SK-N-SH (cell line): ENCODE measurements at regions not wholly inside any gene's neighbourhood (a gene's known extent, or its start where the extent isn't known, plus 50 kb on each side); places are given as distances from the start of the nearest gene placed in this dataset.

Experiments
- CTCF ChIA-PET: fragments of 300-600, 350-600 bp; formaldehyde crosslinking; extraction: SDS; loops from one replicate; lab custom pipeline; 2021; lab: Yijun Ruan, JAX
- POLR2A ChIA-PET: fragments of 350-600 bp; sonication (Branson Sonifier 250); formaldehyde crosslinking; extraction: SDS; loops from one replicate; lab custom pipeline; 2020; ENCODE audit warnings: antibody characterized with exemption, inconsistent platforms; lab: Yijun Ruan, JAX
- DNase-seq: peaks from one replicate; pipeline ENCODE4 v3.0.0; 2012
- H2AFZ ChIP-seq: fragments of 200-600 bp; sonication (generic); 2 replicates; pipeline ENCODE4 v1.8.1; 2016; ENCODE audit warnings: antibody characterized with exemption, mild to moderate bottlenecking, low read depth
- H3F3A ChIP-seq: fragments of 200-600 bp; sonication (generic); replicated peaks from 2 replicates; pipeline ENCODE3; 2016; ENCODE audit warnings: antibody characterized with exemption, mild to moderate bottlenecking; ENCODE audit not compliant: insufficient read depth
- H3K27ac ChIP-seq, 2 experiments: fragments of 200-500 bp in 1 of 2; fragments of 200-600 bp in 1 of 2; sonication (Bioruptor generic) in 1 of 2; sonication (generic), shearing (Covaris generic) in 1 of 2; 2 replicates each; pipeline versions ENCODE4 v1.5.1 to v1.6.1; 2014 to 2016; ENCODE audit warnings: low read depth in 2 of 2, inconsistent platforms in 1 of 2, low read length in 1 of 2, mild to moderate bottlenecking in 1 of 2, mixed read lengths in 1 of 2
- H3K27me3 ChIP-seq: fragments of 200-600 bp; sonication (generic), shearing (Covaris generic); 2 replicates; pipeline ENCODE4 v1.6.1; 2016; ENCODE audit warnings: mixed run types; ENCODE audit not compliant: insufficient read depth
- H3K36me3 ChIP-seq, 2 experiments: fragments of 200-500 bp in 1 of 2; fragments of 200-600 bp in 1 of 2; sonication (Bioruptor generic) in 1 of 2; sonication (generic) in 1 of 2; replicated peaks in 1 of 2; 2 replicates each; pipeline versions ENCODE3 to v1.5.1; 2014 to 2016; ENCODE audit warnings: low read length in 1 of 2, mild to moderate bottlenecking in 1 of 2; ENCODE audit not compliant: insufficient read depth in 2 of 2, control insufficient read depth in 1 of 2
- H3K4me1 ChIP-seq, 2 experiments: fragments of 200-500 bp in 1 of 2; fragments of 200-600 bp in 1 of 2; sonication (Bioruptor generic) in 1 of 2; sonication (generic), shearing (Covaris generic) in 1 of 2; 2 replicates each; pipeline versions ENCODE4 v1.5.1 to v1.6.1; 2014 to 2016; ENCODE audit warnings: low read depth in 1 of 2, low read length in 1 of 2, mixed run types in 1 of 2; ENCODE audit not compliant: insufficient read depth in 2 of 2, control insufficient read depth in 1 of 2
- H3K4me2 ChIP-seq: fragments of 200-600 bp; sonication (generic), shearing (Covaris generic); 2 replicates; pipeline ENCODE4 v1.6.1; 2017; ENCODE audit warnings: mixed run types
- H3K4me3 ChIP-seq, 2 experiments: fragments of 200-500 bp in 1 of 2; fragments of 200-600 bp in 1 of 2; sonication (Bioruptor generic) in 1 of 2; sonication (generic), shearing (Covaris generic) in 1 of 2; 2 replicates each; pipeline versions ENCODE4 v1.5.1 to v1.8.1; 2014 to 2016; ENCODE audit warnings: low read depth in 2 of 2, inconsistent platforms in 1 of 2, low read length in 1 of 2, mild to moderate bottlenecking in 1 of 2, mixed read lengths in 1 of 2, moderate library complexity in 1 of 2
- H3K79me2 ChIP-seq: fragments of 200-600 bp; sonication (generic); 2 replicates; pipeline ENCODE4 v1.8.1; 2017; ENCODE audit warnings: mild to moderate bottlenecking; ENCODE audit not compliant: insufficient read depth
- H3K9ac ChIP-seq: fragments of 200-600 bp; sonication (generic); 2 replicates; pipeline ENCODE4 v1.6.1; 2017; ENCODE audit warnings: mixed run types
- H3K9me2 ChIP-seq: fragments of 200-600 bp; sonication (generic); 2 replicates; pipeline ENCODE4 v1.6.1; 2017; ENCODE audit warnings: mixed run types
- H3K9me3 ChIP-seq: fragments of 200-600 bp; sonication (generic); 2 replicates; pipeline ENCODE4 v1.6.1; 2017; ENCODE audit warnings: mixed run types, mild to moderate bottlenecking, moderate library complexity
- H4K20me1 ChIP-seq: fragments of 200-600 bp; sonication (generic); 2 replicates; pipeline ENCODE4 v1.6.1; 2017; ENCODE audit warnings: mild to moderate bottlenecking, mixed run types; ENCODE audit not compliant: insufficient read depth
- CTCF ChIP-seq: fragments of 200-600 bp; sonication (generic); IDR thresholded peaks from 2 replicates; pipeline ENCODE4 v1.6.1; 2017; ENCODE audit warnings: antibody characterized with exemption, mild to moderate bottlenecking, moderate library complexity
- ELF1 ChIP-seq: IDR thresholded peaks from 2 replicates; pipeline ENCODE4 v1.4.0; 2012
- EP300 ChIP-seq, 2 experiments: IDR thresholded peaks; 2 replicates each; pipeline versions ENCODE4 v1.4.0 to v1.6.1; 2012; ENCODE audit warnings: borderline replicate concordance in 1 of 2, low read depth in 1 of 2, low read length in 1 of 2
- EZH2phosphoT487 ChIP-seq: fragments of 200-600 bp; sonication (generic); IDR thresholded peaks from 2 replicates; pipeline ENCODE4 v1.6.1; 2017; ENCODE audit warnings: low read depth, mixed run types, mild to moderate bottlenecking, antibody characterized with exemption, moderate library complexity, borderline replicate concordance
- FOSL2 ChIP-seq: IDR thresholded peaks from 2 replicates; pipeline ENCODE4 v1.4.0; 2012; ENCODE audit warnings: low read depth, mild to moderate bottlenecking, moderate library complexity, borderline replicate concordance
- FOXJ3 ChIP-seq: sonication (generic); formaldehyde crosslinking; IDR thresholded peaks from 2 replicates; pipeline ENCODE4 v1.5.1; 2020; ENCODE audit warnings: mild to moderate bottlenecking, missing genetic modification reagents
- FOXM1 ChIP-seq: IDR thresholded peaks from 2 replicates; pipeline ENCODE4 v1.4.0; 2012; ENCODE audit warnings: low read depth, mild to moderate bottlenecking
- IRF3 ChIP-seq: fragments of 150-350 bp; IDR thresholded peaks from 2 replicates; pipeline ENCODE4 v1.6.1; 2016; ENCODE audit warnings: mild to moderate bottlenecking, low read depth, low read length
- JUND ChIP-seq: IDR thresholded peaks from 2 replicates; pipeline ENCODE4 v1.4.0; 2012
- MEF2A ChIP-seq: IDR thresholded peaks from 2 replicates; pipeline ENCODE4 v1.4.0; 2012; ENCODE audit warnings: low read depth, borderline replicate concordance
- NFIC ChIP-seq: IDR thresholded peaks from 2 replicates; pipeline ENCODE4 v1.4.0; 2012; ENCODE audit warnings: borderline replicate concordance
- POLR2AphosphoS5 ChIP-seq: IDR thresholded peaks from 2 replicates; pipeline ENCODE4 v1.6.1; 2012; ENCODE audit warnings: low read depth, low read length
- RAD21 ChIP-seq: IDR thresholded peaks from 2 replicates; pipeline ENCODE4 v1.6.1; 2012; ENCODE audit warnings: mild to moderate bottlenecking, low read length
- RCOR1 ChIP-seq: fragments of 150-350 bp; IDR thresholded peaks from 2 replicates; pipeline ENCODE4 v1.6.1; 2017; ENCODE audit warnings: antibody characterized with exemption, low read length
- RFX5 ChIP-seq: IDR thresholded peaks from 2 replicates; pipeline ENCODE4 v1.6.1; 2012; ENCODE audit warnings: mild to moderate bottlenecking, improper control_type of control experiment, low read length
- RXRA ChIP-seq: IDR thresholded peaks from 2 replicates; pipeline ENCODE4 v1.4.0; 2012; ENCODE audit warnings: low read depth, mild to moderate bottlenecking, borderline replicate concordance
- SIN3A ChIP-seq: IDR thresholded peaks from 2 replicates; pipeline ENCODE4 v1.6.1; 2012; ENCODE audit warnings: low read depth, mild to moderate bottlenecking, low read length, moderate library complexity, borderline replicate concordance
- TAF1 ChIP-seq: IDR thresholded peaks from 2 replicates; pipeline ENCODE4 v1.6.1; 2012; ENCODE audit warnings: low read depth, mild to moderate bottlenecking, low read length, moderate library complexity, borderline replicate concordance
- TEAD4 ChIP-seq: IDR thresholded peaks from 2 replicates; pipeline ENCODE4 v1.4.0; 2012; ENCODE audit warnings: mild to moderate bottlenecking, borderline replicate concordance; ENCODE audit not compliant: insufficient read depth
- USF1 ChIP-seq: IDR thresholded peaks from 2 replicates; pipeline ENCODE4 v1.4.0; 2012; ENCODE audit warnings: low read depth, borderline replicate concordance
- USF2 ChIP-seq: fragments of 150-350 bp; IDR thresholded peaks from 2 replicates; pipeline ENCODE4 v1.6.1; 2017; ENCODE audit warnings: antibody characterized with exemption, low read length, low read depth, borderline replicate concordance
- YY1 ChIP-seq: IDR thresholded peaks from 2 replicates; pipeline ENCODE4 v1.4.0; 2012; ENCODE audit warnings: low read depth, mild to moderate bottlenecking
- ZBTB33 ChIP-seq: IDR thresholded peaks from 2 replicates; pipeline ENCODE4 v1.4.0; 2012; ENCODE audit warnings: low read depth, borderline replicate concordance
- WGBS: methylation state at CpG from one replicate; pipeline ENCODE4 v1.1.6; 2017; ENCODE audit warnings: low lambda C conversion rate; 5-methylcytosine and 5-hydroxymethylcytosine counted together

GRCh38 chr9:87034841-87035240, 87.5 kb upstream of the GAS1 start (continued):
- TF ChIP-seq USF1: no peak
- TF ChIP-seq ZBTB33: no peak
- TF ChIP-seq IRF3: no peak
- no peak for TF ChIP-seq NFIC
- no peak for TF ChIP-seq POLR2AphosphoS5
- no peak for TF ChIP-seq FOXJ3 (CRISPR knock-in tag)
- no peak for TF ChIP-seq FOSL2
- 0 out of 2 replicates have a peak, but pooled peaks have one; percentile 9 for TF ChIP-seq RAD21
- TF ChIP-seq EZH2phosphoT487: no peak
- TF ChIP-seq USF2: no peak
- no peak for TF ChIP-seq TAF1
- TF ChIP-seq RFX5: no peak

GRCh38 chr9:87035879-87036278, 88.6 kb upstream of the GAS1 start:
- Histone ChIP-seq H3K4me3 (no peak overlapping the region), H3K9ac (no peak overlapping the region), H3F3A (no peaks in the 10 kb centered on the region), H2AFZ (no peak overlapping the region), H3K9me2 (no peaks in the 10 kb centered on the region), H3K36me3 (no peaks in the 10 kb centered on the region), H3K79me2 (no peaks in the 10 kb centered on the region), H3K27ac (no peak overlapping the region; a peak in 1 of 4 replicates), H3K9me3 (no peaks in the 10 kb centered on the region), H3K27me3 (no peaks in the 10 kb centered on the region), H3K4me2 (no peak overlapping the region), H4K20me1 (no peaks in the 10 kb centered on the region), H3K4me1 (peaks cover 0 to 13% of the 10 kb centered on the region in 2 experiments; a peak in 2 of 4 replicates)
- ChIA-PET CTCF (interaction anchor here (0.9 kb wide), 1 partner anchor 602 kb away, joined by 3 read pairs; no protein-coding TSS in a partner anchor), POLR2A (interaction anchor here (0.6 kb wide), 2 partner anchors 16 to 1624 kb away, joined by 3 read pairs; no protein-coding TSS in a partner anchor)
- 75% methylated on average over 5 of the region's 5 CpGs for WGBS
- DNase-seq: no peak
- no peak for TF ChIP-seq CTCF
- no peak for TF ChIP-seq USF1
- TF ChIP-seq EP300 (IDR thresholded peaks at IDR 0.05; ENCODE audit: borderline replicate concordance in 1 of 2, low read depth in 1 of 2, low read length in 1 of 2): no peak
- no peak for TF ChIP-seq RFX5
- TF ChIP-seq RCOR1: no peak
- no peak for TF ChIP-seq EZH2phosphoT487
- no peak for TF ChIP-seq USF2
- TF ChIP-seq JUND: no peak
- no peak for TF ChIP-seq MEF2A
- no peak for TF ChIP-seq TAF1
- no peak for TF ChIP-seq SIN3A
- TF ChIP-seq FOXM1: no peak
- no peak for TF ChIP-seq RAD21
- no peak for TF ChIP-seq YY1
- no peak for TF ChIP-seq ELF1
- TF ChIP-seq TEAD4: no peak
- TF ChIP-seq RXRA: no peak
